Thyroid gland (tissue), 4 donors: ENCODE measurements at regions not wholly inside any gene's neighbourhood (a gene's known extent, or its start where the extent isn't known, plus 50 kb on each side); places are given as distances from the start of the nearest gene placed in this dataset.

Experiments used
- POLR2A ChIP-seq, 2 donors: fragments of 450-650 bp; IDR thresholded peaks; one replicate each; pipeline ENCODE4 v1.6.1; 2017; ENCODE audit warnings: antibody characterized with exemption in 2 of 2, mild to moderate bottlenecking in 2 of 2, moderate library complexity in 1 of 2
- TF ChIP-seq, protein P1 (sequence below), 6 experiments: fragments of 200-600 bp in 3 of 6; fragments of 450-650 bp in 3 of 6; sonication (generic) in 3 of 6; IDR thresholded peaks; one replicate each; pipeline ENCODE4 v1.5.1; 2016 to 2019; ENCODE audit warnings: antibody characterized with exemption in 6 of 6, mild to moderate bottlenecking in 2 of 6, inconsistent platforms in 1 of 6, moderate library complexity in 1 of 6

GRCh38 chr20:24832518-24832917, 116.6 kb upstream of the CST7 start:
- TF ChIP-seq, protein P1, sequence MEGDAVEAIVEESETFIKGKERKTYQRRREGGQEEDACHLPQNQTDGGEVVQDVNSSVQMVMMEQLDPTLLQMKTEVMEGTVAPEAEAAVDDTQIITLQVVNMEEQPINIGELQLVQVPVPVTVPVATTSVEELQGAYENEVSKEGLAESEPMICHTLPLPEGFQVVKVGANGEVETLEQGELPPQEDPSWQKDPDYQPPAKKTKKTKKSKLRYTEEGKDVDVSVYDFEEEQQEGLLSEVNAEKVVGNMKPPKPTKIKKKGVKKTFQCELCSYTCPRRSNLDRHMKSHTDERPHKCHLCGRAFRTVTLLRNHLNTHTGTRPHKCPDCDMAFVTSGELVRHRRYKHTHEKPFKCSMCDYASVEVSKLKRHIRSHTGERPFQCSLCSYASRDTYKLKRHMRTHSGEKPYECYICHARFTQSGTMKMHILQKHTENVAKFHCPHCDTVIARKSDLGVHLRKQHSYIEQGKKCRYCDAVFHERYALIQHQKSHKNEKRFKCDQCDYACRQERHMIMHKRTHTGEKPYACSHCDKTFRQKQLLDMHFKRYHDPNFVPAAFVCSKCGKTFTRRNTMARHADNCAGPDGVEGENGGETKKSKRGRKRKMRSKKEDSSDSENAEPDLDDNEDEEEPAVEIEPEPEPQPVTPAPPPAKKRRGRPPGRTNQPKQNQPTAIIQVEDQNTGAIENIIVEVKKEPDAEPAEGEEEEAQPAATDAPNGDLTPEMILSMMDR (IDR thresholded peaks at IDR 0.05) = no peak
- no peak for TF ChIP-seq POLR2A (IDR thresholded peaks at IDR 0.05)
